ENCODE measurements at regions not wholly inside any gene's neighbourhood (a gene's known extent, or its start where the extent isn't known, plus 50 kb on each side); places are given as distances from the start of the nearest gene placed in this dataset.

- no peak for TF ChIP-seq GABPA (IDR thresholded peaks at IDR 0.05; ENCODE audit: low read depth)
- no peak for TF ChIP-seq LARP7 (IDR thresholded peaks at IDR 0.05)
- no peak for TF ChIP-seq POLR2AphosphoS2 (IDR thresholded peaks at IDR 0.05; ENCODE audit: low read depth, low read length)
- TF ChIP-seq SMARCA5 (IDR thresholded peaks at IDR 0.05), result no peak
- no peak for TF ChIP-seq CTCF (IDR thresholded peaks at IDR 0.05 in 2 of 3, conservative IDR thresholded peaks at IDR 0.05 in 1 of 3; ENCODE audit: control insufficient read depth in 2 of 3, extremely low read depth in 1 of 3, insufficient read depth in 1 of 3, low read depth in 3 of 3, low read length in 3 of 3)
- TF ChIP-seq TAF1 (IDR thresholded peaks at IDR 0.05; ENCODE audit: borderline replicate concordance, low read depth, low read length), result no peak
- TF ChIP-seq EED (IDR thresholded peaks at IDR 0.05; ENCODE audit: low read depth), result no peak
- TF ChIP-seq MYC (IDR thresholded peaks at IDR 0.05; ENCODE audit: insufficient read depth, insufficient read length, insufficient replicate concordance, low read length, severe bottlenecking), result no peak
These were observed 183.3 kb upstream of the ADAMTS9 start for GRCh38 chr3:64870876-64871646.

Data from GM12878 (cell line).